Adrenal gland (tissue), 9 donors: ENCODE measurements at regions not wholly inside any gene's neighbourhood (a gene's known extent, or its start where the extent isn't known, plus 50 kb on each side); places are given as distances from the start of the nearest gene placed in this dataset.

Experiments used
- DNase-seq, 7 donors: peaks; one replicate each; pipeline ENCODE4 v3.0.0-alpha.2; 2019 to 2020
- H3K27ac ChIP-seq, 5 donors: fragments of 200-600 bp; sonication (generic) in 4 of 5; 1 replicate in 3 of 5; 2 replicates in 2 of 5; pipeline versions ENCODE4 v1.5.1 to v1.8.0; 2016 to 2020; ENCODE audit warnings: mild to moderate bottlenecking in 1 of 5
- H3K27me3 ChIP-seq: fragments of 200-600 bp; 2 replicates; pipeline ENCODE4 v1.8.0; 2021
- H3K36me3 ChIP-seq, 2 donors: fragments of 200-600 bp; replicated peaks in 1 of 2; 1 replicate in 1 of 2; 2 replicates in 1 of 2; pipeline versions ENCODE4 v1.5.1 to v1.8.0; 2018 to 2022
- H3K4me1 ChIP-seq, 2 donors: fragments of 200-600 bp; replicated peaks in 1 of 2; 1 replicate in 1 of 2; 2 replicates in 1 of 2; pipeline versions ENCODE4 v1.5.1 to v1.8.0; 2018 to 2021
- H3K4me3 ChIP-seq, 4 donors: fragments of 200-600 bp; sonication (generic) in 3 of 4; one replicate each; pipeline ENCODE4 v1.5.1; 2016 to 2018
- H3K9me3 ChIP-seq, 3 donors: fragments of 200-600 bp; sonication (generic) in 1 of 3; replicated peaks in 1 of 3; 1 replicate in 2 of 3; 2 replicates in 1 of 3; pipeline versions ENCODE4 v1.5.1 to v1.8.0; 2016 to 2021
- POLR2A ChIP-seq, 2 donors: fragments of 450-650 bp; IDR thresholded peaks; one replicate each; pipeline ENCODE4 v1.6.1; 2017; ENCODE audit warnings: antibody characterized with exemption in 2 of 2, mild to moderate bottlenecking in 2 of 2, moderate library complexity in 1 of 2
- WGBS, 4 donors: extraction: QIAGEN DNeasy Blood & Tissue Kit in 2 of 4; methylation state at CpG; one replicate each; pipeline versions ENCODE4 v1.1.5 to v1.1.7; 2013 to 2017; 5-methylcytosine and 5-hydroxymethylcytosine counted together
- intact Hi-C, 2 donors: fragments of 100-400 bp; cut with DNase I; formaldehyde crosslinking; loops; one replicate each; pipeline versions ENCODE4 v1.14.1 to v1.15.0; 2022 to 2023
- TF ChIP-seq, protein P1 (sequence below), 6 experiments: fragments of 450-650 bp in 4 of 6; fragments of 200-600 bp in 2 of 6; sonication (generic) in 1 of 6; IDR thresholded peaks; 1 replicate in 5 of 6; 2 replicates in 1 of 6; pipeline versions ENCODE4 v1.5.1 to v1.8.0; 2016 to 2021; ENCODE audit warnings: antibody characterized with exemption in 6 of 6, mild to moderate bottlenecking in 2 of 6, moderate library complexity in 1 of 6
- donor health status: healthy with polysubstance abuse.
- donor health status: Bipolar disorder and iron deficiency.
- donor health status: DM: yes; HTN: yes; CAD: no.
- donor health status: DM: no; HTN: no; CAD: no.
- donor health status: DM: no; HTN: no; CAD: no.

DNA sequence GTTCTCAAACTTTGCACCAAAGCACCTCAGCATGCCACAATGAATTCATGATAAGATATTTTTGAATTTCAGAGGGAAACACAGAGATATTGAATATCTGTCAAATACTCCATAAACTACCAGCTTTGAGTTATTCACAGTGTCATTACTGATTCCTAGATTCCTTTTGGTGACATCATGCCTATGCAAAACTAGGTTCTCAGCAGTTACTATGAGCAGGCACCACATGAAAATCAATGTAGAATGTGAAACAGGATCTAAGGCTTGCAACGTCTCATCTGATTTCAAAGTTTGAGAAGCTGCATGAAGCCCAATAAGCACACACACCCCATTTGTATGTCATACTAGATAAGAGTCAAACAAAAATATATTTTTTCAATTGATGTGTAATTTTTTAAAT lies 426.5 kb downstream of the NR2F1-AS1 start:
- no peak overlapping the region for H3K4me3 ChIP-seq
- DNase-seq = no peak
- WGBS, 4 donors = 69 to 93% (median 79%) methylated on average over 1 of the region's 1 CpG

GRCh38 chr5:93153461-93153860 lies 427.6 kb downstream of the NR2F1-AS1 start:
- Histone ChIP-seq H3K4me3 (no peak overlapping the region), H3K4me1 (no peaks in the 10 kb centered on the region), H3K36me3 (no peaks in the 10 kb centered on the region), H3K27me3 (no peaks in the 10 kb centered on the region), H3K27ac (no peak overlapping the region), H3K9me3 (no peaks in the 10 kb centered on the region)
- intact Hi-C loops = no loop called here
- DNase-seq = no peak
- TF ChIP-seq POLR2A (IDR thresholded peaks at IDR 0.05) = no peak
- TF ChIP-seq, protein P1, sequence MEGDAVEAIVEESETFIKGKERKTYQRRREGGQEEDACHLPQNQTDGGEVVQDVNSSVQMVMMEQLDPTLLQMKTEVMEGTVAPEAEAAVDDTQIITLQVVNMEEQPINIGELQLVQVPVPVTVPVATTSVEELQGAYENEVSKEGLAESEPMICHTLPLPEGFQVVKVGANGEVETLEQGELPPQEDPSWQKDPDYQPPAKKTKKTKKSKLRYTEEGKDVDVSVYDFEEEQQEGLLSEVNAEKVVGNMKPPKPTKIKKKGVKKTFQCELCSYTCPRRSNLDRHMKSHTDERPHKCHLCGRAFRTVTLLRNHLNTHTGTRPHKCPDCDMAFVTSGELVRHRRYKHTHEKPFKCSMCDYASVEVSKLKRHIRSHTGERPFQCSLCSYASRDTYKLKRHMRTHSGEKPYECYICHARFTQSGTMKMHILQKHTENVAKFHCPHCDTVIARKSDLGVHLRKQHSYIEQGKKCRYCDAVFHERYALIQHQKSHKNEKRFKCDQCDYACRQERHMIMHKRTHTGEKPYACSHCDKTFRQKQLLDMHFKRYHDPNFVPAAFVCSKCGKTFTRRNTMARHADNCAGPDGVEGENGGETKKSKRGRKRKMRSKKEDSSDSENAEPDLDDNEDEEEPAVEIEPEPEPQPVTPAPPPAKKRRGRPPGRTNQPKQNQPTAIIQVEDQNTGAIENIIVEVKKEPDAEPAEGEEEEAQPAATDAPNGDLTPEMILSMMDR (IDR thresholded peaks at IDR 0.05) = no peak
- WGBS, 4 donors = 81 to 89% (median 88%) methylated on average over 3 of the region's 3 CpGs

More for the DNA sequence above, 426.5 kb downstream of the NR2F1-AS1 start:
- H3K9me3 ChIP-seq = no peaks in the 10 kb centered on the region
- intact Hi-C loops = no loop called here
- no peak overlapping the region for H3K27ac ChIP-seq
- H3K36me3 ChIP-seq = no peaks in the 10 kb centered on the region
- H3K27me3 ChIP-seq = no peaks in the 10 kb centered on the region
- H3K4me1 ChIP-seq = no peaks in the 10 kb centered on the region
- TF ChIP-seq POLR2A (IDR thresholded peaks at IDR 0.05) = no peak
- TF ChIP-seq, protein P1 (IDR thresholded peaks at IDR 0.05) = no peak

DNA sequence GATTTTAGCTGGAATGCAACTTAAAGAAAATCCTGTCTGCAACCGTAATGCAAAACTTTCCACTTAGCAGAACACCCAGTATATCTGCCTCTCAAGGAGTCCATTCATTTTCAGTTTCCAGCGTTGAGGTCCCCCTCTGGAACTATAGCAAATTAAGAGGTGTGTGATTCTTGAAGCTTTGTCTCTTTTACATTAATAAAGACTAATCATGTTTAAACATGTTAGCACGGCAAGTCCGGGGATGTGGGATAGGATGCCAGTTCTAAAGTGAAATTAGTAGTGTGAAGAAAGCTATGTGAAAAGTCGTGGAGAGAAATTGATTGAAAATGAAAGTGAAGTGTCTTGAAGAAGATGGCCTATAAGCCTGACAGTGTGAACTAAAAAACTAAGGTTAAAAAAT lies 429.1 kb downstream of the NR2F1-AS1 start:
- no peaks in the 10 kb centered on the region for H3K36me3 ChIP-seq
- no peak overlapping the region for H3K4me3 ChIP-seq
- intact Hi-C loops = no loop called here
- no peak for TF ChIP-seq POLR2A (IDR thresholded peaks at IDR 0.05)
- TF ChIP-seq, protein P1 (IDR thresholded peaks at IDR 0.05) = no peak
- no peaks in the 10 kb centered on the region for H3K4me1 ChIP-seq
- DNase-seq = no peak
- H3K9me3 ChIP-seq = no peaks in the 10 kb centered on the region
- no peak overlapping the region for H3K27ac ChIP-seq
- WGBS, 4 donors = 76 to 79% (median 78%) methylated on average over 5 of the region's 5 CpGs
- H3K27me3 ChIP-seq = no peaks in the 10 kb centered on the region

DNA sequence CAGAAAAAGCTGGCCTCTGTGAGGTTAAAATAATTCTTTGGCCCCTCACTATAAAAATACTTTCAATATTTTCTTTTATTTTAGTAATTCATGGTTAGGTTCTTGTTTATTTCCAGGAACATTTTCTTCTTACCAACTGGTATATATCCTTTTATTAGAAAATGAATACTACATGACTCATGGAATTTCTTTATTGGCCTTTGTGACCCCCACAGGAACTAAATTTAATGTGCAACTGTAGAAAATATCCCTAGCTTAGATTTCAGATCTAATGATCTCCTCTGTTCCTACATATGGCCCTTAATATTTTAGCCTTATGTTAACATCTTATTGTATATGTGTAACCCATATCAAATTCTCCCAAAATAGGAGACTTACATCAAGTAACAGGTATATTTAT lies 429.9 kb downstream of the NR2F1-AS1 start:
- intact Hi-C loops = no loop called here
- no peaks in the 10 kb centered on the region for H3K9me3 ChIP-seq
- no peak for DNase-seq
- no peaks in the 10 kb centered on the region for H3K4me1 ChIP-seq
- no peak overlapping the region for H3K4me3 ChIP-seq
- no peak for TF ChIP-seq POLR2A (IDR thresholded peaks at IDR 0.05)
- TF ChIP-seq, protein P1 (IDR thresholded peaks at IDR 0.05) = no peak
- H3K27ac ChIP-seq = no peak overlapping the region
- H3K36me3 ChIP-seq = no peaks in the 10 kb centered on the region
- H3K27me3 ChIP-seq = no peaks in the 10 kb centered on the region
